ENCODE measurements at regions not wholly inside any gene's neighbourhood (a gene's known extent, or its start where the extent isn't known, plus 50 kb on each side); places are given as distances from the start of the nearest gene placed in this dataset.

- no peak for TF ChIP-seq AKNA (CRISPR knock-in tag; IDR thresholded peaks at IDR 0.05; ENCODE audit: borderline replicate concordance)
- no peak for TF ChIP-seq ZNF326 (CRISPR knock-in tag; IDR thresholded peaks at IDR 0.05; ENCODE audit: borderline replicate concordance)
- TF ChIP-seq EZH2 (conservative IDR thresholded peaks at IDR 0.05; ENCODE audit: low read depth, low read length) = no peak
- TF ChIP-seq NKX3-1 (CRISPR knock-in tag; IDR thresholded peaks at IDR 0.05) = no peak
- TF ChIP-seq, protein P1, sequence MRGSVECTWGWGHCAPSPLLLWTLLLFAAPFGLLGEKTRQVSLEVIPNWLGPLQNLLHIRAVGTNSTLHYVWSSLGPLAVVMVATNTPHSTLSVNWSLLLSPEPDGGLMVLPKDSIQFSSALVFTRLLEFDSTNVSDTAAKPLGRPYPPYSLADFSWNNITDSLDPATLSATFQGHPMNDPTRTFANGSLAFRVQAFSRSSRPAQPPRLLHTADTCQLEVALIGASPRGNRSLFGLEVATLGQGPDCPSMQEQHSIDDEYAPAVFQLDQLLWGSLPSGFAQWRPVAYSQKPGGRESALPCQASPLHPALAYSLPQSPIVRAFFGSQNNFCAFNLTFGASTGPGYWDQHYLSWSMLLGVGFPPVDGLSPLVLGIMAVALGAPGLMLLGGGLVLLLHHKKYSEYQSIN (CRISPR knock-in tag; IDR thresholded peaks at IDR 0.05; ENCODE audit: borderline replicate concordance) = no peak
- TF ChIP-seq GZF1 (CRISPR knock-in tag; IDR thresholded peaks at IDR 0.05) = no peak
- TF ChIP-seq ZNF703 (CRISPR knock-in tag; IDR thresholded peaks at IDR 0.05; ENCODE audit: borderline replicate concordance) = peak; percentile 51; the same call in 1 of the 2 replicates
- peak; percentile 93 for TF ChIP-seq ZNF501 (CRISPR knock-in tag; IDR thresholded peaks at IDR 0.05)
- no peak for TF ChIP-seq NR2F1 (CRISPR knock-in tag; IDR thresholded peaks at IDR 0.05)
- peak; percentile 74 for TF ChIP-seq ZNF891 (CRISPR knock-in tag; IDR thresholded peaks at IDR 0.05)
- peak; percentile 78 for TF ChIP-seq AHDC1 (CRISPR knock-in tag; IDR thresholded peaks at IDR 0.05; ENCODE audit: borderline replicate concordance)
- TF ChIP-seq DNMT3B (CRISPR knock-in tag; conservative IDR thresholded peaks at IDR 0.05) = no peak
- peak; percentile 92 for TF ChIP-seq HDAC2 (CRISPR knock-in tag; IDR thresholded peaks at IDR 0.05)
Observed at GRCh38 chr6:167420858-167421766, 96.2 kb downstream of the TTLL2 start (continued).
